Lower lobe of right lung (tissue), 2 donors: ENCODE measurements at regions not wholly inside any gene's neighbourhood (a gene's known extent, or its start where the extent isn't known, plus 50 kb on each side); places are given as distances from the start of the nearest gene placed in this dataset.

Source experiments
- ATAC-seq, 2 donors: fragments of 200-7000 bp; cut with Tn5 transposase; one replicate each; pipeline ENCODE4 v1.9.1; 2020 to 2022; ENCODE audit warnings: mild to moderate bottlenecking in 2 of 2, moderate library complexity in 2 of 2
- DNase-seq: peaks from one replicate; pipeline ENCODE4 v3.0.0-alpha.2; 2020
- H3K27ac ChIP-seq: fragments of 200-600 bp; one replicate; pipeline ENCODE4 v1.8.0; 2022
- H3K27me3 ChIP-seq: fragments of 200-600 bp; one replicate; pipeline ENCODE4 v1.8.0; 2022; ENCODE audit warnings: low read depth
- H3K36me3 ChIP-seq: fragments of 200-600 bp; one replicate; pipeline ENCODE4 v1.8.0; 2022; ENCODE audit warnings: mild to moderate bottlenecking
- H3K4me1 ChIP-seq: fragments of 200-600 bp; one replicate; pipeline ENCODE4 v1.8.0; 2022
- H3K4me3 ChIP-seq: fragments of 200-600 bp; one replicate; pipeline ENCODE4 v1.8.0; 2022; ENCODE audit warnings: mild to moderate bottlenecking
- H3K9me3 ChIP-seq: fragments of 200-600 bp; one replicate; pipeline ENCODE4 v1.8.0; 2022
- CTCF ChIP-seq: fragments of 200-600 bp; IDR thresholded peaks from one replicate; pipeline ENCODE4 v1.8.0; 2022; ENCODE audit warnings: antibody characterized with exemption, mild to moderate bottlenecking
- intact Hi-C: fragments of 100-400 bp; cut with DNase I; formaldehyde crosslinking; loops from one replicate; pipeline ENCODE4 v1.11.0; 2022
- donor health status: DM: no; HTN: yes; CAD: no; lungs with severe emphysema.

- DNase-seq (no peak), ATAC-seq (peak; percentile 10 to 31)
- H3K36me3 ChIP-seq: no peaks in the 10 kb centered on the region
- no peak overlapping the region for H3K27ac ChIP-seq
- H3K4me1 ChIP-seq: no peaks in the 10 kb centered on the region
- H3K4me3 ChIP-seq: no peak overlapping the region
- H3K27me3 ChIP-seq: peaks cover 30% of the 10 kb centered on the region
- no peak for TF ChIP-seq CTCF
- H3K9me3 ChIP-seq: no peaks in the 10 kb centered on the region
- intact Hi-C loops: no loop called here
Observed at GRCh38 chr6:165988757-165989456, 178.7 kb downstream of the TBXT start.

GRCh38 chr6:165988302-165988756, 179.3 kb downstream of the TBXT start:
- Histone ChIP-seq H3K9me3 (no peaks in the 10 kb centered on the region), H3K27me3 (peaks cover 30% of the 10 kb centered on the region), H3K36me3 (no peaks in the 10 kb centered on the region), H3K27ac (no peak overlapping the region), H3K4me1 (no peaks in the 10 kb centered on the region), H3K4me3 (peak overlapping the region; percentile 29)
- no peak for DNase-seq
- intact Hi-C loops: no loop called here
- no peak for TF ChIP-seq CTCF
- ATAC-seq: peak; percentile 33 to 37

GRCh38 chr6:165987483-165988301, 180.0 kb downstream of the TBXT start:
- Histone ChIP-seq H3K27me3 (peaks cover 30% of the 10 kb centered on the region), H3K9me3 (no peaks in the 10 kb centered on the region), H3K4me3 (peak overlapping the region; percentile 29), H3K4me1 (no peaks in the 10 kb centered on the region), H3K36me3 (no peaks in the 10 kb centered on the region), H3K27ac (no peak overlapping the region)
- TF ChIP-seq CTCF: no peak
- peak; percentile 42 to 49 for ATAC-seq
- no peak for DNase-seq
- intact Hi-C loops: no loop called here

GRCh38 chr6:165986914-165987482, 180.7 kb downstream of the TBXT start:
- Histone ChIP-seq H3K4me1 (no peaks in the 10 kb centered on the region), H3K4me3 (peak overlapping the region; percentile 29), H3K27ac (no peak overlapping the region), H3K36me3 (no peaks in the 10 kb centered on the region), H3K27me3 (peaks cover 30% of the 10 kb centered on the region), H3K9me3 (no peaks in the 10 kb centered on the region)
- intact Hi-C loops: no loop called here
- no peak for TF ChIP-seq CTCF
- peak in 1 of 2 donors; percentile 17 for ATAC-seq
- DNase-seq: no peak

- peak overlapping the region; percentile 29 for H3K4me3 ChIP-seq
- DNase-seq (no peak), ATAC-seq (no peak)
- H3K27ac ChIP-seq: no peak overlapping the region
- no peaks in the 10 kb centered on the region for H3K4me1 ChIP-seq
- H3K27me3 ChIP-seq: peaks cover 30% of the 10 kb centered on the region
- intact Hi-C loops: no loop called here
- TF ChIP-seq CTCF: no peak
- H3K9me3 ChIP-seq: no peaks in the 10 kb centered on the region
- H3K36me3 ChIP-seq: no peaks in the 10 kb centered on the region
Observed at GRCh38 chr6:165986311-165986913, 181.2 kb downstream of the TBXT start.
